ENCODE measurements at regions not wholly inside any gene's neighbourhood (a gene's known extent, or its start where the extent isn't known, plus 50 kb on each side); places are given as distances from the start of the nearest gene placed in this dataset.

DNA sequence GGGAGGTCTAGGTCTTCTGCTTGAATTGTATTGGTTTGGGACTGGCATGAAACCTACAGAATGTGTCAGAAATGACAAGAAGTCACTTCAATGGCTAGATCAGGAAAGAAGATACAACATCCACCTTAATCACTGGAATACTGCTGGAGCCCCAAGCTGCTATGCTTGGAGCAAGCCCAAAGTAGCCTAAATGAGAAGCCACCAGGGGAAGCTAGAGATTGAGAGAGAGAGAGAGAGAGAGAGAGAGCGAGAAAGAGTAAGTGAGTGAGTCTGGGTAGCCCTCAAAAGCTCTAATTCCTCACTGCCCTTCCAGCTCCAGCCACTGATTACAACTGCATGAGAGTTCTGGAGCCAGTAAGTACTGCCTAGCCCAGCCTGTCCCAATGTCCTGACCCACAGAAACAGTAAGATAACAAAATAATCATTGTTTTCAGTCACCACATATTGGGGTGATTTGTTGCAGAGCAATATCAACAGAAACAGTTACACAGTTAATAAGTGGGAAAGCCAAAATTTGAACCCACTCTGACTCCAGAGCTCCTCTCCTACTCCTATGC lies 529.2 kb upstream of the GOLIM4 start:
- TF ChIP-seq, protein P1, sequence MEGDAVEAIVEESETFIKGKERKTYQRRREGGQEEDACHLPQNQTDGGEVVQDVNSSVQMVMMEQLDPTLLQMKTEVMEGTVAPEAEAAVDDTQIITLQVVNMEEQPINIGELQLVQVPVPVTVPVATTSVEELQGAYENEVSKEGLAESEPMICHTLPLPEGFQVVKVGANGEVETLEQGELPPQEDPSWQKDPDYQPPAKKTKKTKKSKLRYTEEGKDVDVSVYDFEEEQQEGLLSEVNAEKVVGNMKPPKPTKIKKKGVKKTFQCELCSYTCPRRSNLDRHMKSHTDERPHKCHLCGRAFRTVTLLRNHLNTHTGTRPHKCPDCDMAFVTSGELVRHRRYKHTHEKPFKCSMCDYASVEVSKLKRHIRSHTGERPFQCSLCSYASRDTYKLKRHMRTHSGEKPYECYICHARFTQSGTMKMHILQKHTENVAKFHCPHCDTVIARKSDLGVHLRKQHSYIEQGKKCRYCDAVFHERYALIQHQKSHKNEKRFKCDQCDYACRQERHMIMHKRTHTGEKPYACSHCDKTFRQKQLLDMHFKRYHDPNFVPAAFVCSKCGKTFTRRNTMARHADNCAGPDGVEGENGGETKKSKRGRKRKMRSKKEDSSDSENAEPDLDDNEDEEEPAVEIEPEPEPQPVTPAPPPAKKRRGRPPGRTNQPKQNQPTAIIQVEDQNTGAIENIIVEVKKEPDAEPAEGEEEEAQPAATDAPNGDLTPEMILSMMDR (IDR thresholded peaks at IDR 0.05; ENCODE audit: insufficient read depth, low read length, poor library complexity, severe bottlenecking), result no peak
- TF ChIP-seq EZH2phosphoT487 (conservative IDR thresholded peaks at IDR 0.05; ENCODE audit: low read length), result no peak
- Histone ChIP-seq H3K4me2 (ENCODE audit: low read depth, low read length, poor library complexity, severe bottlenecking) (no peak overlapping the region), H3K9me3 (ENCODE audit: insufficient read depth, low read length) (no peaks in the 10 kb centered on the region), H3K79me2 (ENCODE audit: insufficient read depth, low read length) (no peaks in the 10 kb centered on the region), H3K4me3 (ENCODE audit: insufficient read depth, low read length, poor library complexity, severe bottlenecking) (no peak overlapping the region), H3F3A (ENCODE audit: insufficient read depth) (no peaks in the 10 kb centered on the region), H4K20me1 (ENCODE audit: low read depth, low read length) (no peaks in the 10 kb centered on the region), H3K27ac (ENCODE audit: low read depth, low read length) (no peak overlapping the region), H2AFZ (ENCODE audit: low read depth, low read length, severe bottlenecking) (no peak overlapping the region), H3K9ac (ENCODE audit: low read length) (no peak overlapping the region), H3K9me2 (replicated peaks; ENCODE audit: insufficient read depth, low read length) (no peaks in the 10 kb centered on the region), H3K27me3 (ENCODE audit: low read length) (no peaks in the 10 kb centered on the region), H3K36me3 (ENCODE audit: low read length) (no peaks in the 10 kb centered on the region)

- no peaks in the 10 kb centered on the region for H3K9me2 ChIP-seq (replicated peaks; ENCODE audit: insufficient read depth, low read length)
- TF ChIP-seq, protein P1 (IDR thresholded peaks at IDR 0.05; ENCODE audit: insufficient read depth, low read length, poor library complexity, severe bottlenecking), result no peak
- no peak for TF ChIP-seq EZH2phosphoT487 (conservative IDR thresholded peaks at IDR 0.05; ENCODE audit: low read length)
- H2AFZ ChIP-seq (ENCODE audit: low read depth, low read length, severe bottlenecking), result no peak overlapping the region
- no peaks in the 10 kb centered on the region for H3K27me3 ChIP-seq (ENCODE audit: low read length)
- H3K4me2 ChIP-seq (ENCODE audit: low read depth, low read length, poor library complexity, severe bottlenecking), result no peak overlapping the region
- no peak overlapping the region for H3K27ac ChIP-seq (ENCODE audit: low read depth, low read length)
- no peaks in the 10 kb centered on the region for H3K79me2 ChIP-seq (ENCODE audit: insufficient read depth, low read length)
- no peaks in the 10 kb centered on the region for H3K9me3 ChIP-seq (ENCODE audit: insufficient read depth, low read length)
- H3F3A ChIP-seq (ENCODE audit: insufficient read depth), result no peaks in the 10 kb centered on the region
- no peaks in the 10 kb centered on the region for H3K36me3 ChIP-seq (ENCODE audit: low read length)
- no peak overlapping the region for H3K9ac ChIP-seq (ENCODE audit: low read length)
- H4K20me1 ChIP-seq (ENCODE audit: low read depth, low read length), result no peaks in the 10 kb centered on the region
- no peak overlapping the region for H3K4me3 ChIP-seq (ENCODE audit: insufficient read depth, low read length, poor library complexity, severe bottlenecking)
These were observed 528.5 kb upstream of the GOLIM4 start for GRCh38 chr3:168624195-168624594.

GRCh38 chr3:168622795-168623194 lies 527.1 kb upstream of the GOLIM4 start:
- H3K79me2 ChIP-seq (ENCODE audit: insufficient read depth, low read length), result no peaks in the 10 kb centered on the region
- no peak overlapping the region for H3K27ac ChIP-seq (ENCODE audit: low read depth, low read length)
- H3K4me3 ChIP-seq (ENCODE audit: insufficient read depth, low read length, poor library complexity, severe bottlenecking), result no peak overlapping the region
- no peak for TF ChIP-seq EZH2phosphoT487 (conservative IDR thresholded peaks at IDR 0.05; ENCODE audit: low read length)
- TF ChIP-seq, protein P1 (IDR thresholded peaks at IDR 0.05; ENCODE audit: insufficient read depth, low read length, poor library complexity, severe bottlenecking), result no peak
- no peak overlapping the region for H3K4me2 ChIP-seq (ENCODE audit: low read depth, low read length, poor library complexity, severe bottlenecking)
- H4K20me1 ChIP-seq (ENCODE audit: low read depth, low read length), result no peaks in the 10 kb centered on the region
- no peaks in the 10 kb centered on the region for H3K9me3 ChIP-seq (ENCODE audit: insufficient read depth, low read length)
- H3K9me2 ChIP-seq (replicated peaks; ENCODE audit: insufficient read depth, low read length), result no peaks in the 10 kb centered on the region
- H3K27me3 ChIP-seq (ENCODE audit: low read length), result no peaks in the 10 kb centered on the region
- no peaks in the 10 kb centered on the region for H3F3A ChIP-seq (ENCODE audit: insufficient read depth)
- no peak overlapping the region for H2AFZ ChIP-seq (ENCODE audit: low read depth, low read length, severe bottlenecking)
- H3K9ac ChIP-seq (ENCODE audit: low read length), result no peak overlapping the region
- no peaks in the 10 kb centered on the region for H3K36me3 ChIP-seq (ENCODE audit: low read length)
